HG03045 (cell line): ENCODE measurements at regions not wholly inside any gene's neighbourhood (a gene's known extent, or its start where the extent isn't known, plus 50 kb on each side); places are given as distances from the start of the nearest gene placed in this dataset.
"Not testable (repeated sequence)": the region's sequence is repeated elsewhere in the genome, so short reads cannot be mapped to it uniquely, and the experiment has no call there.

Experiments
- ATAC-seq: cut with Tn5 transposase; IDR thresholded peaks from one replicate; pipeline ENCODE4 v1.9.1; 2021; ENCODE audit warnings: mild to moderate bottlenecking, moderate library complexity; ENCODE audit not compliant: unreplicated experiment

GRCh38 chr11:90288212-90288821 lies 65.5 kb upstream of the CHORDC1 start:
- no peak for ATAC-seq

DNA sequence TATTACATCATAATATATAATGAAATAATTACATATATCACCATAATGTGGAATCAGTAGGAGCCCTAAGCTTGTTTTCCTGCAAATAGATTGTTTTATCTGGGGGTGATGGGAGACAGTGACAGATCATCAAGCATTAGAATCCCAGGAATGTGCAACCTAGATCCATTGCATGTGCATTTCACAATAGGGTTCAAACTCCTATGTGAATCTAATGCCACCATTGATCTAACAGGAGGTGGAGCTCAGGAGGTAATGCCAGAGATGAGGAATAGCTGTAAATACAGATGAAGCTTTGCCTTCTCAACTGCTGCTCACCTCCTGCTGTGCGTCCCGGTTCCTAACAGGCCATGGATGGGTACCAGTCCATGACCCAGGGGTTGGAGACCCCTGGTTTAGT lies 63.8 kb upstream of the CHORDC1 start:
- no peak for ATAC-seq

GRCh38 chr11:90284171-90284570 lies 61.3 kb upstream of the CHORDC1 start:
- ATAC-seq = no peak

GRCh38 chr11:90282551-90283071 lies 59.8 kb upstream of the CHORDC1 start:
- not testable (repeated sequence) for ATAC-seq

GRCh38 chr11:90274362-90274761 lies 51.5 kb upstream of the CHORDC1 start:
- no peak for ATAC-seq
